NCI-H2107 treated with DMSO at 0.1 percent for 48 hours (cell line): ENCODE measurements at regions not wholly inside any gene's neighbourhood (a gene's known extent, or its start where the extent isn't known, plus 50 kb on each side); places are given as distances from the start of the nearest gene placed in this dataset.
"Not testable (repeated sequence)": the region's sequence is repeated elsewhere in the genome, so short reads cannot be mapped to it uniquely, and the experiment has no call there.

Experiments used
- DNase-seq: peaks from one replicate; lab custom pipeline; 2025; ENCODE audit not compliant: unreplicated experiment; lab: John Stamatoyannopoulos, UW

DNA sequence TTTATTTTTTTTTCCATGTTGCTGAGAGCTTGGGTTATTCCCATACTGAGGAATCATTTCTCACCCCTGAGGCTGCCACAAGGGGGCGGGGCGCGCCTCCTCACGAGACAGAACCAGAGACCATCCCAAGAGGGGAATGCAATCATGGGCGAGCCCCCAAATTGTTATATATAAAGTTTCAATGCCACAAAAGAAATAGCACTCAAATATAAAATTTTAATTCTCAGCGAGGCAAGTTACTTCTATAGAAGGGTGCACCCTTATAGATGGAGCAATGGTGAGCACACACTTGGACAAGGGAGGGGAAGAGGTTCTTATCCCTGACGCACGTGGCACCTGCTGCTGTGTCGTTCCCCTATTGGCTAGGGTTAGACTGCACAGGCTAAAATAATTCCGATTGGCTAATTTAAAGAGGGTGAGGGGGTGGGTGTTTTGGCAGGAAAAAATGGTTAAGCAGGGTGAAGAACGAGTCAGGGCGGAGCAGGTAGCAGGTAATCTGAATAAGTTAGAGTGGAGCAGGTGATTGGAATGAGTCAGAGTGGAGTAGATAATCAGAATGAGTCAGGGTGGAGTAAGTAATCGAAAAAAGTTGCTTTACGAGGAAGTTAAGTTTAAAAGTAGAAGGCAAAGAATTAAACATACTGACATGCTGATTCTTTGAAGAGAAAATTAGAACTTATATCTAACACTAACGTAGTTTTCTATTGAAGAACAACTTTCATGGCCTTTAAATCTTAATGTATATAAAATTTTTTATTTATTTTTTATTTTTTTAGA, 177.5 kb downstream of the MTCL1 start:
- DNase-seq, result no peak

DNA sequence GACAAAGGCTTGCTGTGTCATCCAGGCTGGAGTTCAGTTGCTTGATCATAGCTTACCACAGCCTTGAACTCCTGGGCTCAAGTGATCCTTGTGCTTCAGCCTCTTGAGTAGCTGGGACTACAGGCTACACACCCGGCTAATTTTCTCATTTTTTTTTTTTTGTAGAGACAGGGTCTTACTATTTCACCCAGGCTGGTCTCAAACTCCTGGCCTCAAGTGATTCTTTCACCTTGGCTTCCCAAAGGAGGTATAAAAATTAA, 178.0 kb downstream of the MTCL1 start:
- no peak for DNase-seq

GRCh38 chr18:8887877-8888276, 182.5 kb downstream of the MTCL1 start:
- DNase-seq, result not testable (repeated sequence)

GRCh38 chr18:8889489-8889888, 184.1 kb downstream of the MTCL1 start:
- no peak for DNase-seq

DNA sequence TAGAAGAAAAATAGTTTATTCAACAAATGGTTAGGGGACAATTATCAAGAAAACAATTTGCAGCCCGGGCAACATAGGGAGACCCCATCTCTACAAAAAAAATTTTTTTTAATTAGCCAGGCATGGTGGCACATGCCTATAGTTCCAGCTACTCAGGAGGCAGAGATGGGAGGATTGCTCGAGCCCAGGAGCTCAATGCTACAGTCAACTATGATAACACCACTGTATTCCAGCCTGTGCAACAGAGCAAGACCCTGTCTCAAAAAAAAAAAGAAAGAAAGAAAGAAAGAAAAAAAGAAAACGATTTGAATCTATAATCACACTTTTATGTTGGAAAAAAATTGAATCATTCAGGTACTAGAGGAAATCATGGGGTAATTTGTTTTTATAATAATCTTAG, 185.1 kb downstream of the MTCL1 start:
- DNase-seq, result not testable (repeated sequence)

DNA sequence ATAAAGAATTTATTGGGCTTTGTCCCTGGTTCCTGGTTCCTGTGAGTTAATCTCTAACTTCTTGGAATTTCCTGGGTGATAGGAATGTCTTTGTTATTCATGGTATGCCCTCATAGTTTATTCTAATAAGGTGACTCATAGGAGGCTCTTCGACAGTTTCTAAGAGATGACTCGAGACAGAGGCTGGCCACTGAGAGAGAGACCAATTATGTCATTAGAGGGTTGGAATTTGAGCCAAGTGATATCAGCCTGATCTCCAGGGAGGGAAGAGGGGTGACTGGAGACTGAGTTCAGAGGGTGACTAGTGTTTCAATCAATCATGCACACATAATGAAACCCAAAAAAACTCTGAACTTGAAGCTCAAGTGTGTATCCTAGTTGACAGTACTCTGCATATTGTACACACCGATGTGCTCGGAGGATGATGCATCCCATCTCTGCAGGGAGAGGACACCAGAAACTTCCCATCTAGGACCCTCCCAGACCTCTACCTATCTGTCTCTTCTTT, 185.7 kb downstream of the MTCL1 start:
- DNase-seq, result peak; percentile 13

DNA sequence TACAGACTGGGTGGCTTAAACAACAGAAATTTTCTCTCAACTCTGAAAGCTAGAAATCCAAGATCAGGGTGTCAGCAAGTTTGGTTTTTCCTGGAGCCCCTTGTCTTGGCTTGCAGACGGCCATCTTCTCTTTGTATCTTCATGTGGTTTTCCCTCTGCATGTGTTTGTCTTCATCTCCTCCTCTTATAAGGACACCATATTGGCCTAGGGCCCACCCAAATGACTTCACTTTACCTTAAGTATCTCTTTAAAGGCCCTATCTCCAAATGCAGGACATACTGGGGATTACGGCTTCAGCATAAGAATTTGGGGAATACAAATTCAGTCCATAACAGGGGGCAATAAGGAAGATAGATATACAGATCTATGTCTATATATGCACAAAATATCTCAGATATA, 187.9 kb downstream of the MTCL1 start:
- DNase-seq, result no peak

GRCh38 chr18:8893628-8894231, 188.4 kb downstream of the MTCL1 start:
- DNase-seq, result no peak

DNA sequence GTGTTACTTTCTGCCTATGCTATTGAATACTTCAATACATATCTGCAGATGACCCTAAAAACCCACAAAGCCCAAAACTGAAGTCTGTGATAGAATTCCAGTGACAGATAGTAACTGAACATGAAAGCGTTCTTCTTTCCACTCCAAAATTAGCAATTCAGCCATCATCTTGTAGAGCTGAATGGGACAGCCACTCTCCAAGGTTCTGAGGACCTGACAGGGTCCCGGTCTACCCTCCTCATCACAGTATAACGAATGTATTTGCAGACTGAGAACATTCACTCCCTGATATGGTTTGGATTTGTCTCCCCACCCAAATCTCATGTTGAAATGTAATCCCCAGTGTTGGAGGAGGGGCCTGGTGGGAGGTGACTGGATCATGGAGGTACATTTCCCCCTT, 189.5 kb downstream of the MTCL1 start:
- DNase-seq, result no peak

DNA sequence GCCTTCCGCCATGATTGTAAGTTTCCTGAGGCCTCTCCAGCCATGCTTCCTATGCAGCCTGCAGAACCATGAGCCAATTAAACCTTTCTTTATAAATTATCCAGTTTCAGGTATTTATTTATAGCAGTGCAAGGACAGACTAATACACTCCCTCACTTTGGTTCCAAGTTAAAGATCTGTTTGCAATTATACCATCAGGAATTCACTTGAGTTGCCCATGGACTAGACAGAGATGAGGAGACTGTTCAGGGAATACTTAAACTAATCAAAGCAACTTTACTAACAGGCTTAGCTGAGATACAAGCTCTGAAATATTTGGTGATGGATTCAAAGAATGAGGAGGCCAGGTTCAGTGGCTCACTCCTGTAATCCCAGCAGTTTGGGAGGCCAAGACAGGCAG, 190.0 kb downstream of the MTCL1 start:
- DNase-seq, result no peak

- no peak for DNase-seq
Measured at GRCh38 chr18:8895987-8896619, 190.7 kb downstream of the MTCL1 start.

DNA sequence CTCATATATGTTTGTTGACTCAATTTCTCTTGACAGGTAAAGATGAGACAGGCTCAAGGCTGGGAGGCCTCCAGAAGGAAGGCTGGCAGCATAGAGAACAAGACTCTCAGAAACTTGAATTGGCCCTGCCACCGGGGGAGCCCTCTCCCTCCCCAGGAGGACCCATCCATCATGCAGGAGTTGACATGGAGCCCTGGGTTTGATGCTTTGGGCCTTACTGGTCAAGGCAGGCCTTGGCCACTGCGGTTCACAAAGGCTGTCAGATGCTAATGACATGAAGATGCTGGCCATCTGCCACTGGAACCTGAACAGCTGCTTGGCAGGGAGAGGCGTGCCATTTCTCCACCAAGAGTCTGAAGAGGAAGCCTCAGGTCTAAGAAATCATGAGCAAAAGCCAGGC, 193.6 kb downstream of the MTCL1 start:
- DNase-seq, result no peak

DNA sequence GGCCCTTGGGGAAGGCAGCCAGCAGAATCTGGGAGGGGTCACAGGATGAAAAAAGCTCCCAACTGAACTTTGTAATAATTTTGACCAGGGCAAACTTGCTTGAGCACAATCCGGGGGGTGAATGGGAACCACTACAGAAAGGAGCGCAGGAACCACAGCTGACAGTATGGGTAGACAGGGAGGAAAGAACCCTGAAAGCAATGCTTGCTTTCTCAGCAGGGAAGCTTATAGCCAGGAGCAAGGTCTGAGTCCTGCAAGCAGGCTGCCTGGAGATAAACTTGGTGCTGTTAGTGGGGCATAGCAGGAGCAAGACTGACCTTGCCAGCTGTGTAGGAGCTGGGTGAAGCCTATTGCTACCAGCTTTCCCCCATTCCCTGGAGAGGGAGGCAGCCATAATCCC, 195.2 kb downstream of the MTCL1 start:
- DNase-seq, result no peak

- no peak for DNase-seq
Measured at GRCh38 chr18:8901019-8901418, 195.7 kb downstream of the MTCL1 start.

DNA sequence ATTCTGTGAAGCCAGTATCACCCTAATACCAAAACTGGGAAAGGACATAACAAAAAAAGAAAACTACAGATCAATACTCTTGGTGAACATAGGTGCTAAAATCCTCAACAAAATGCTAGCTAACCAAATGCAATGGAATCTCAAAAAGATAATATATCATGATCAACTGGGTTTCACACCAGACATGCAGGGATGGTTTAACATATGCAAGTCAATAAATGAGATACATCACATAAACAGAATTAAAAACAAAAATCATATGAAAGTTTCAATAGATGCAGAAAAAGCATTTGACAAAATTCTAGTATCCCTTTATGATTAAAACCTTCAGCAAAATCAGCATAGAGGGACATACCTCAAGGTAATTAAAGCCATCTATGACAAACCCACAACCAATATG, 198.2 kb upstream of the NDUFV2 start:
- DNase-seq, result no peak

DNA sequence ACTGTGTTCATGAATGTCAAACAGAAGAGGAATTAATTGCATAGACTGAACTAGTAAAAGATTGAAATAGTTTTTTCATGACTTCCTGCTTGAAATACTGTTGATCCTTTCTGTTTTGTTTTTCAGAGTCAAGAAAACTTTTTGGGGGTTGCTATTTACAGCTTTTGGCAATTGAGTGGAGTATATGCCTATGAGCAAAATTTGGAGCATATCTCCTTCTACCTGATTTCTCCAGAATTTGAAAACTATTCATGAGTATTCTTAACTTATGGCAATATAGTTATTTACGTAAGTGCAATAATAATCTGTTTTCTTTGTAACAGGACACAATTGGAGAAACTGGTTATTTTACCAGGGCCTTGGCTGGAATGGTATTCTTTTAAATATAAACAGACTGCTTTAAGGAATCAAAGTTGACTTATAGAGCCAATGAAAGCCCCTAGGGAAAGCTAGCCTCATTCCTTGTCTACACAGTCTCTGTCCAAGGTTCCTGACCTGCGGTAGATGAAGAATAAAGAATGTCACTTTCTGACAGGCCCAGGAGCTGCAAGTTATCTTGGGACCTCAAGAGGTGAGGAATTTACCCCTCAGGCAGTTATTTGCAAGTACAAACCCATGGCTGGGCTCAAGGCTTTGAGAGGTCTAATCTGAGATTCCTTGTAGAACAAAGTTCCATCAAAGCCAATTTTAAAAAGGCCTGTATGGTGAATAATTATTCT, 193.5 kb upstream of the NDUFV2 start:
- DNase-seq, result no peak

- no peak for DNase-seq
Measured at GRCh38 chr18:8910186-8910822, 192.2 kb upstream of the NDUFV2 start.

DNA sequence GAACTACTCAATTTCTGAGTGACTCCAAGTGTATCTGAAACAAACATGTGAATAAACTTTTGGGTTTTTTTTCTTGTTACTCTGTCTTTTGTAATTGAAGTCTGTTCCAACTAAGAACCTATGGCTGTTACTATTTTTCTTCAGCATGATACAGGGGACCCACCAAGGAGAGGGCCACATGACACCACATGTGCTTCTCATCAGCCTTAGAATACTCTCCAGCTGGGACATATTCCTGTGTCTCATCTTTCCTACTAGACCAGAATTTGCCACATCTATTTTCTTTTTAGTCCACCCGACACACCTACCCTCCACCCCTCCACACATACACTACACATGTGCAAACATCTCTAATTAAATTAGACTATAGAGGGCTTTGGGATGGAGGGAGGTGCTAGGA, 191.7 kb upstream of the NDUFV2 start:
- DNase-seq, result no peak

- DNase-seq, result no peak
Measured at GRCh38 chr18:8911408-8912340, 190.8 kb upstream of the NDUFV2 start.
